HG02840 (cell line): ENCODE measurements at regions not wholly inside any gene's neighbourhood (a gene's known extent, or its start where the extent isn't known, plus 50 kb on each side); places are given as distances from the start of the nearest gene placed in this dataset.

Experiments used
- ATAC-seq: cut with Tn5 transposase; IDR thresholded peaks from one replicate; pipeline ENCODE4 v1.9.1; 2021; ENCODE audit warnings: mild to moderate bottlenecking, moderate library complexity, moderate number of reproducible peaks; ENCODE audit not compliant: unreplicated experiment, low FRiP score

DNA sequence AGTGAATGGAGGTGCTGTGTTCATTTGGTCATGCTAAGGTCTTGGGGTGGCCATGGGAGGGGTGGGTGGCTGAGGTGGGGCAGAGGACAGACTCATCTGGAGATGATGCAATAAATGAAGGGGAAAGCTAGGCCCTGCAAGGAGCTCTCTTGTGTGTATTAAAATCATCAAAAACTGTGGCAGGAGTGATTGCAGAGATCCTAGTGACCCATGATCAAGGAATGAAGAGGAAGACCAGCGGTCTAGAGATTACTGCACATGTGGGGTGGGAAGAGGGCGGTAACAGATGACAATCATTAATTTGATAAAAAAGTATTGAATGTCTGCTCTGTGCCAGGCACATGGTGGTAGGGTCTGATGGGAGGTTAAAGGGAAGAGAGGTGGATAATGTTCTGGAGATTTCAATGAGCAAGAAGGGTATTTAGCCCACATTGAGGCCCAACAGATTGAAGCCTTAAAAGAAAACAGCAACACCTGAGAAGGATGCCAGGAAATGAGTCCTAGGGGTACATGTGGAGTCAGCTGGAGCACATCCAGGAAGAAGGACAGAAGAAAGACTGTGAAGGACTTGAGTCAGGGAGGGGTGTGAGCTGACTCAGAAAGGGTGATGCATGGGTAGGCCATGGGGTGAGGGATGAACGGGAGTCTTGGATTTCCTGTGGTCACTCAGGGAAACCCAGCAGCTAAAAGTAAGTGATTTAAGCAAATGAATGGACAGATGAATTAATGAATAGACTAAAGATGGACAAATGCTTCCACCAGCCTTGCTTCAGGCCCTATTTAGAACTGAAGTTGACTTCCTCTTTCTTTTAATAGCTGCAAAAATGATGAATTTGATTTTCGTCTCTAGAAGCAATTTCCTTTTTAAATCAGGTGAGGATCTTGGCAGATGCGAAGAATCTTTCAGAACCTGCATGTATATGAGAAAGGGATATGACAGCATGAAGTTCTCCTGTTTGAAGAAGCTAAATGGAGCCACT lies 83.1 kb upstream of the IGFBP3 start:
- no peak for ATAC-seq

DNA sequence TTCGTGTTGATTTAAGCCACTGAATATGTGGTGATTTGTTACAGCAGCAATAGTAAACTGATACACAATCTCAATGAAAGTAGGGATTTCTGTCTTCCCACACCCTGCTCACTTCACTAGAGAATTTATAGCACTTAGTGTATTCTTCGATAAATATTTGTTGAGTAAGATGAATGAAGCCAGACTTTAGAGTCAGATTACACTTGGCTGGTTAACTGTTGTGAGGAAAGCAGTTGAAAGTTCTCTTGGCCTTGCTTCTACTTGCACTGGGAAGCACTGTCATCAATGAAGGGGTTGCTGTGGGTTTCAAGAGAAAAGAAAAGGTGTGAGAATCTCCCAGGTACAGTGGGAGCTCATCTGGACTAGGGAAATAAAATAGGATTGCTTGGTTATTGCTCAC lies 82.1 kb upstream of the IGFBP3 start:
- no peak for ATAC-seq

DNA sequence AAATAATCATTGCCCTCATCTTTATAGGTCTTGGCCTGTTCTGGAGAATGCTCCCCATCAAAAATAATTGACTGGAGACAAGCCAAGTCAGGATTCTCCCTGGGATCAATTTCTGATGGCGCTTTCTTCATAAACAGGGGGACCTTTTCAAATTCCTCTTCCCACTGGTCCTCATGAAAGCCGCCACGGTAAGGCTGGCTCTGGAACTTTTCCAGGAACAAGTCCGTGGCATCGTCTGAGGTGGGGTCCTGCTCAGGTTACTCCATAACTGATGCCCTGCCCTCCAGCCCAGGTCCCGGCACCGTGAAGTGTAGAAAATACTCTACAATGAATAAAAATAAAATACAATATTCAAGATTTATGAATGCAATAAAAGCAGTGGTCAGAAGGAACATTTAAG lies 79.4 kb upstream of the IGFBP3 start:
- ATAC-seq = no peak

DNA sequence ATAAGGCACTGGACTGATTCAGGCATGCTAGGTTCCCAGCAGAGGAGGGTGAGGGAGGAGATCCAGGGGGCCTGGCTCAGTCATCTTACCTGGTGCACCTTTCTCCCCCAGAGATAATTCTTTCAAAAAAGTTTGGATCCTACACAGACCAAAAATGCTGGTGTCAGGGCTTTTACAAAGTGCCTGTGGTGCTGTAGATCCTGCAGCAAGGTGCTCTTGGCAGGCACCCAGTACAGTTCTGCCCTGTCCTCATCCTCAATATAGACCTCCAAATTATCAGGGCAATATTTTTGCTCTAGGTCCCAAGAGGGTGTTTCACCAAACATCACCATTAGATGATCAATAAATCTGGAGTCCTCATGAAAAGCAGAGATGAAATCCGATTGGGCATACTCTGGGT lies 78.5 kb upstream of the IGFBP3 start:
- ATAC-seq = no peak

DNA sequence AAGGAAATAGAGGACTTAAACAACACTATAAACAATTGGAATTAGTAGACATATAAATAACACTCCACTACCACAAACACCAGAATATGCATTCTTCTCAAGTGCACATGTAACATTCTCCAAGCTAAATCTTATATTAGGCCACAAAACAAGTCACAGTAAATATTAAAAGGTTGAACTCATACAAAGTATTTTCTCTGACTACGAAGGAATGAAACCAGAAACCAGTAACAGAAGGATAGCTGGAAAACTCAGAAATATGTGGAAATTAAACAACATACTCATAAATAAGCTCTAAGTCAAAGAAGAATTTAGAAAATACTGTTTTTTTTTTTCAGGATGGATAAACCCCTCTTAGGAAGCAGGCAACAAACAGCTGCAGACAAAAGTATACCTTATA lies 77.4 kb upstream of the IGFBP3 start:
- no peak for ATAC-seq

DNA sequence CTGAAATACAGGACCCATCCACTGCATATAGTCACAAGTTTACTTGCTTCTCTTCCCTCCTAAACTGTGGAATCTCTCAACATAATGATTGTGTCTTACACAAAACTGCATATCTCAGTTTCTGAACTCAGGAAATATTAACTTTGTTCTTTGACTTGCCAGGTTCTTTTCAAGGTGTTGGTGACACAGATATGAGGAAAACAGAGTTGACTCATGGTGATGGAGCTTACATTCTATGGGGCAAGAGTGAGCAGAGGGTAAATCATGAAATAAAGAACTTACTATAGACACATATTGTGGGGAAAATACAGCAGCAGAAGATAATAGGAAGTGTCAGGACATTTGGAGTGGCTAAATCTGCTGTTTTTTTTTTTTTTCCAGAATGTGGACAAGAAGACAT lies 72.5 kb upstream of the IGFBP3 start:
- no peak for ATAC-seq

DNA sequence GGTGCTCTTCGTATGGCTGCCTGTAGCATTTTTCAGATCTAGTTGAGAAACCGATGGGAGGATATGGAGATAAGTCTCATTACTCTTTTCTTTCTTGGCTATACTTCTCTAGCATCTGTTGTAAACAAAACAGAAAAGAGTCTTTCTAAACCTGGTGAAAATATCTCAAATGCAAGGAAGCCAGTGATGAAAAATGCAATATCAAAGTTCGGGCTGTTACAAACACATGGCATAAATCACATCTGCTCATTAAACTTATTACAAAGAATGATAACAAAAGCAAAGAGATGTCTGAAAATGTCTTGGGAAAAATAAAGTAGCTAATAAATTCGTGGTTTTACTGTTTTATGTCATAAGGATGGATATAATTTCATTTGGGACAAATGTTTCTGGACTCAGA lies 71.8 kb upstream of the IGFBP3 start:
- ATAC-seq = no peak

DNA sequence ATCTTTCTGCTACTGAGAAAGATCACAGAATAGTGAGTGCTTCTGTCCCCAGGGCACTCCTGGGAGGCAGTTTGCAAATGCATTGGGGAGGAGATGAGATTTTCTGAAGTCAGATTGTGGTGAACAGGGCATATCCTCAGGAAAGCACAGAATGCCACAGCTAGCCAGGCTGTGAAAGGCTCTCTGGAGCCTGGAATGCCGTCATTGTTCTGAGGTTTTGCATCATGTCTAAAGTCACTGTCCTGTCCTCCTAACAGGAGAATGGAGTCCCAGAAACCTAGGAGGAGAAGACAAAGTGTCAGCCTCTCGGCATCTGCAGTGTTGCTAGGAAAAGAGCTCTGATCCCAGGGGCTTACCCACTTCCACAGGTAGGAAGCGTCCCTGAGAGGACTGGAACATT lies 69.2 kb upstream of the IGFBP3 start:
- no peak for ATAC-seq

DNA sequence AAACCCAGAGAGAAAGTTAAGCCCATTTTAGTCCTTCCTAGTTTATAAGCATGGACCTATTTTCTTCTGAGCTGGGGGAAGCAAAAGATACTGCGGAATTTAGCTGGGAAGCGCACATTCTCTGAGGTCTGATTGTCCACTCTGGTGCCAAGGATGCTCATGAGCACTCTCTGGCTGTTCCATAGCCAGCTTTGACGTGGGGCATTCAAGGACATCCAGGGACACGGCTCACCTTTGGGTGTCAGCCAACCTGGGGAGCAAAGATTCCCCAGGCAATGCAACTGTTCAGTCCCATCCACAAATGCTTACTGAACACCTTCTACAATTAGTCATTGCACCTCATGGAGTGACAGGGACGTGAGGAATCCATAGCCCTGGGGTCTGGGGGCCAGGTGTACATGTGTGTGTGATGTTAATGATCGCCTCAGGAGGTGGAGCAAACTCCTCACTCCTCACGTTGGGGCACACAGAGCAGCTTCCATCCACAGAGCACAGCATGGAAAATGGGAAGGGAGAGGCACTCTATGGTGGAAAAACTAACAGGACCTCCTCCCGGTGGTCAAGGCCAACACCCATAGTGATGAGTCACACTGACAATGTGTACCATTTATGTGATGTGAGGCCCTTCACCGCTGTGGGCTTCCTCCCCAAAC lies 67.5 kb upstream of the IGFBP3 start:
- ATAC-seq = no peak

DNA sequence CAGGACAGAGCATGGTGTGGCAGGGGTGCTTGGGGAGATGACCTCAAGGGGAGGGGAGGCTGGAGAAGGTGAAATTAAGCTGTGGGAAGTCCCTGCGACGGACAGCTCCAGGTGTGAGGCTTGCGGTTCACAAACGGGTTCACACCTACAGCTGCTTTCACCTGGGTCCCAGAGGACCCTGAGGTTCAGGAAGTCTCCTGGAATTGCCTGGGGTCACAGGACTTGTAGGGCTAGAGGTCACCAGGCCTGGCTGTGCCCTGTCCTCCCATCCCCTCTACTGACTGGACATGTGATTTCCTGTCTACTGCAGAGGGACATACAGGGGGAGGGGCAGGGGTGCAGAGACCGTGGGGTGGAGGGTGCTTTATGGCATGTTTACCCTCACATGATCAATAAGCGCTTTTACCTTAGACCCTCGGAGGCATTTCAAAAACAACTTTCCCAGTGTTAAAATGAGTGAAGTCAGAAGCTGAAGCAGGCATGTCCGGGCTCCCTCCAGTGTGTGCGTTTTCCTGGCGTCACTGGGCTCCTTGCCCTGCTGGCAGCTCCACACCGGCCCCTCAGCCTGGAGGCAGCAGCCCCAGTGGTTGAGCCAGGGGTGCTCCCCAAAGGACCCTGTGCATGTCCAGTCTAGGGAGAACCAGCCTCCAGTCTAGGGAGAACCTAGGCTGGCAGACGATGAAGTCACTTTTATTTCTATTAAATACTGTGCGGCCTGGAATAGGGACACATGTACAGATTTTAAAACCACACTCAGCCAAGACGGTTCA lies 66.6 kb upstream of the IGFBP3 start:
- no peak for ATAC-seq

DNA sequence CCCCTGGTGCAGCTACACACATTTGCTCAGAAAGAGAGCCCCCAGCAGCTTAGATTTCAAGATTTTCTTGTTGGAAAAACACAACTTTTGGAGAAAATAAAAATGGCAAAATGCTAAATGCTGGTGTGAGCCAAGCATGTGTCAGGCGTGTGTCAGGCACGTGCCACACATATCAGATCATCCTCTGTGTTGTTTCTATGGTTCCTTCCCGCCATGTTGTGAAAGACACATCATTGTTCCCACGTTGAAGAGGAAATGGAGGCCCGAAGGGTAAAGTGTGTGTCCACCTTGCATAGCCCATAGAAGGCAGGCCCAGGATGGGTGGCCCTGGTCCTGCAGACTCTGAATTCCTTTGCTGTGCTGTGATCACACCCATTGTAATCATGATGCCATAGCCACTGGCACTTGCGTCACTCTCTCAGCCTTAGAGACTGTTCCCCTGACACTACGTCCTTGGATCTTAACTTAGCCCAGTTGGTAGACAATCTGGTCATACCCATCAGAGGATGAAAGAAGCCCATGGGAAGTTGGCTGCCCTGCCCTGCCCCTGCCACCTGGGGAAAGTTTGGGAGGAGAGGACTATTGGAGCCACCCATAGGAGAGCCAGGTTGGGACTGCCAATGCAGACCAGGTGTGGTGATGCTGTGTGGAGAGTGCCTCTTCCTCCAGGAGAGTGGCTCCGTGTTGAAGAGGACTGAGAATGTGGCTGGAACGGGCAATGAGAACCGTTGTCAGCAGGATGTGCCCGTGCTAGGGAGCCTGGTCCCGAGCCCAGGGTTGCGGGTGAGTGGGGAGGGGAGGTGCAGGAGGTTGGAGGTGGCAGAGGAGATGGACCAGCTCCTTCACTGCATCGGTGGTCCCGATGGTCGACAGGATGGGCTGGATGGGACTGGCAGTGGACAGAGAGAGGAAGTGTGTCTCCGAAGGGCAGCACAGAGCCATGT lies 65.6 kb upstream of the IGFBP3 start:
- ATAC-seq = no peak

DNA sequence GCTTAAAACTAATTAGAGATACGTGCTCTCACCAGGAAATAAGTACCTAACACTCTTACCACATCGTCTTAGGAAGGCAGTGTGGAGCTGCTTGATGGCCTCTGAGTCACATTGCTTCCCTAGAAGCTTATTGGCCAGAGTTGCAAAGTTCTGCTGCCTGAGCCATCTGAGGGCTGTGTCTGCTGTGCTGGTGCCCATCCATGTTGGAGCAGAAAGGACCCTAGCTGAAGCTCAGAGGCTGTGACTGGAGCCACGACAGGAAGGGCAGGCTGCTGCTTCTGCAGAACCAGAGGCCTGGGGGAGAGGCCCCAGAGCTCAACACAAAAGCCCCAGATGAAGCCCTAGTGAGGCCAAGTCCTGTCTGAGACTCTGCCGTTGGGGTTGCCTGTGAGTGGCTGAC lies 64.8 kb upstream of the IGFBP3 start:
- ATAC-seq = no peak

DNA sequence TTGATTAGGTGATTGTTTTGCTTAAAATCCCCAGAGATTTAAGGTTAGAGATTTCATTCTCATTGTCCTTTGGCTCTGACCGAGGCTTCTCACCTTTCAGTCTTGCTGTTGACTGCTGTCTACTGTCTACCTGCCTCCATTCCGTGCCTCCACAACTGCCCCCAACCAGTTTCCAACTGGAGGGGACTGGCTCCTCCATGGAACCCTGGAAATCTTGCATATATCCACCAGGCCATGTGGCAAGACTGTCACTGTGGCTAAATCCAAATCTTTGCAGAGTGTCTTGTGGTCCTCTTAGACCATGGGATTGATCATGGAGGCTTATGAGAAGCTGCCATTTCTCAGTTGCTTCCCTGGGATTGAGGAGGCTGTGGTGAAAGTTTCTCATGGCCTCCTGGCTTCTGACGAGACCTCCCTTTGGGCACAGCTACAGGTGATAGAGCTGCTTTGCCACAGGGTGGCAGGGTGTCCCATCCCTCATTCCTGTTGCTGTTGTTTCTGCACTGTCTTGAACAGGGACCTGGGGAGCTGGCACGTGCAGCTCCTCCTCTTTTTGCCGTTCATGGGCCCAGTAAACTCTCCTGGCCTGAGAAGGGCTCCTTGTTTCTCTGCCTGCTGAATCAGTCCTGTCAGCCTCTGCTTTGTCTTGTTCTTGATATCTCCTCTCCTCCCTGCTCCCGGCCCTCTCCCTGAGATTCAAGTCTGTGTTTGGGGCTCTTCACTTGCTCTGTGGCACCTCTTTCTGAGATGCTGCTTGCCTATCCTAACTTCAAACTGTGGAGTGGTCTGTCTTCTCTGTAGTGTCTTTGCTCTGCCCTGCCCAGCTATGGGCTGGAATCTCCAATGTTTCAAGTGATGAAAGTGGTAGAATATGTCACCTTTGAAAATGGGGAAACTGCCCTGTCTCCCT lies 63.6 kb upstream of the IGFBP3 start:
- no peak for ATAC-seq

DNA sequence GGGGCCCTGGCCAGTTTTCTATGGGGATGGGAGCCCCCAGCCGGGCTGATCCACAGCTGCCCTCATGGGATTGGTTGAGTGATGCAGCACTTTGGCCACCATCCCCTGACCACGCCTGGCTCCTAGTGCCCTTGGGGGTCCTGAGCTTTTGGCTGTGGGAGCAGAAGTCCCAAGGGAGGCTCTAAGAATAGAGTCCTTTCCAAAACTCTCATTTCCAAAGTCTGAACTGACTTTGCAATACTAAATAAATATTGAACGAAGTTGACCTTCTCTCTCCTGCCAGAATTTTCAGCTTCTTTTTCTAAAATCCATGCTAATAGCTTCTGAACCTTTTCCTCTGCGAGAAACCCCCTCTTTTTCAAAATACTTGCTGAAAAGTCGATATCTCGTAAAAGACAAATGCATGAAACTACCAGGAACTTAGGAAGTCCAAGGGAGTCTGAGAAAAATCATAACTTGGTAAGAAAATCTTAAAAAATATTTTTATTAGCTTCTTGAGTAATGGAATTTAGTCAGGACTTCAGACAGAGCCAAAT lies 62.7 kb upstream of the IGFBP3 start:
- ATAC-seq = no peak

DNA sequence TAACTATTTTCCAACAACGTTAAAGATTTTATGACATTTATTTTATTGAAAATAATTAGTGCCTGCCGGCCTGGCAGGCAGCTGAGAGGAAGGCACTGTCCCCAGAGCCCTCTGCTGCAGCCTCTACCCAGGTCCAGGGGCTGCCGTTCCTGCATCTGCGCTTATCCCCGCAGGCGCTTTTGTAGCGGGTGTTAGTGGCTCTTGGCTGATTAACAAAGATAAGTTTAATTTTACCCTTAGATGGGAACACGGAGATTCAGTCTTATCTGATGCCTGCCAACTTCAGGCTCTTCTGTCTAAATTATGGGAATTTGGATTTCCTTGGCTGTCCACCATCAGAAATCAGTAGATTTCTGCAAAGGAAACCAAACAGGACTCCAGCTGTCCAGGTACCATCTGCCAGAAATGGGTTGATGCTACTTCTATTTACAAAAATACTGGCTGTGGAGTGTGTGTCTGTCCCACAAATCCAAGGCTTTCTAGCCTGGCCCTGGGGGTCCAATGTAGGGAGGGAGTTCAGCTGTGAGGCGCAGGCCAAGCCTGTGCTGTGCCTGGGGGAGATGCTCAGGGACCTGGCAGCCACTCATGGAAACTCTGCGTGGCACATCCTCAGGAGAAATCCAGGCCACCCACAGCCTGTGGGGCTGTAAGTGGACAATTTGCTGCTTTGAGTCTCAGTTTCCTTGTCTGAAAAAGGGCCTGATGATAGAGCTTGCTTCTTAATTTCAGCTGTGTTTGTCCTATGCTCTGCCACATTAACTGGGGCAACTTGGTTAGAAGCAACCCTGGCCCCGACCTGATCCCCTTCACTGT lies 62.0 kb upstream of the IGFBP3 start:
- no peak for ATAC-seq

DNA sequence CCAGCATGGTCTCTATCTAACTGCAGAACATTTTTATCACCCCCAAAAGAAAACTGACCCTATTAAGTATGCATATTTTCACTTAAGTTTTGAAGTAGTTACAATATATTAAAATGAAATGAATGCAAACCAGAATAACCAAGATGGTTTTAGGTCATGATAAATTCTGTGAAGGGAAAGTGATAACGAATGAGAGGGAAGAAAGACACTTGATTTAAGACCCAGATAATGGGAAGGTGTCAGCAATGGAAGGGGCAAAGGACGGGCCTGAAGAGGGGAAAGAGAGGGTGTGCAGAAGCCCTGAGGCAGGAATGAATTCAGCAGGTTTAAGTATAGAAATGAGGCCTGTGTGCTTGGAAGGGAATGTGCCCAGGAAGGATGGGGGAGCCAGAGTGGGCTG lies 61.1 kb upstream of the IGFBP3 start:
- no peak for ATAC-seq

DNA sequence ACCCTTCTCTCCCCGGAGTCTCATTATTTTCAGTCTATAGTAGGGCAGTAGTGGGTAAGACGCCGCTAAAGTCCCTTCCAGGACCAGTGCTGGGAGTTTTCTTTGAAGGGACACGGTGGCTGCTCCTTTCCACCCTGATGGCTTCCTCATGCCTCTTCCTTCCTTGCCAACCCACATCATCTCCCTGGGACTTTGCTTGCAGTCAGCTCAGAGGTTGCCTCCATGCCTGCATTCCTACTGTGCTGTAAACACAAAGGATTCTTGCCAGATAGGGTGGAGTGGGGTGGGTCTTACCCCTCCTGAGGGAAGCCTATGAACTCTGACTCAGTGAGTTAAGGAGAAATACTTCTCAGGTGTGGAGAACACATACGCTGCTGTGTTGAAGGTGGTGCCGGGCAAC lies 59.9 kb upstream of the IGFBP3 start:
- ATAC-seq = no peak
